Skeletal muscle cell (primary cell): ENCODE measurements at regions not wholly inside any gene's neighbourhood (a gene's known extent, or its start where the extent isn't known, plus 50 kb on each side); places are given as distances from the start of the nearest gene placed in this dataset.
A peak's percentile ranks its signal among the peaks of the same experiment; 100 is the strongest.

ENCODE experiments used
- DNase-seq: peaks from one replicate; pipeline ENCODE4 v3.0.0-alpha.2; 2010; ENCODE audit warnings: low read depth
- H3K4me3 ChIP-seq: 2 replicates; pipeline ENCODE4 v1.5.1; 2011; ENCODE audit warnings: low read depth, mild to moderate bottlenecking, control low read depth, low read length, moderate library complexity

- no peak for DNase-seq
- H3K4me3 ChIP-seq, result no peak overlapping the region
Measured at GRCh38 chr2:128578406-128579390, 260.0 kb upstream of the HS6ST1 start.

- no peak overlapping the region for H3K4me3 ChIP-seq
- no peak for DNase-seq
Measured at GRCh38 chr2:128579825-128580224, 261.2 kb upstream of the HS6ST1 start.

- DNase-seq, result no peak
- no peak overlapping the region for H3K4me3 ChIP-seq
Measured at GRCh38 chr2:128580988-128581848, 262.6 kb upstream of the HS6ST1 start.

- no peak for DNase-seq
- no peak overlapping the region for H3K4me3 ChIP-seq
Measured at GRCh38 chr2:128581849-128582244, 263.2 kb upstream of the HS6ST1 start.

- DNase-seq, result peak; percentile 83
Measured at GRCh38 chr2:128584296-128584890, 265.7 kb upstream of the HS6ST1 start.

GRCh38 chr2:128585706-128586105 lies 267.0 kb upstream of the HS6ST1 start:
- DNase-seq, result peak; percentile 65
- H3K4me3 ChIP-seq, result no peak overlapping the region

More at GRCh38 chr2:128584296-128584890, 265.7 kb upstream of the HS6ST1 start:
- no peak overlapping the region for H3K4me3 ChIP-seq

GRCh38 chr2:128589681-128590080 lies 271.0 kb upstream of the HS6ST1 start:
- H3K4me3 ChIP-seq, result no peak overlapping the region
- no peak for DNase-seq

GRCh38 chr2:128590309-128591021 lies 271.8 kb upstream of the HS6ST1 start:
- no peak for DNase-seq
- no peak overlapping the region for H3K4me3 ChIP-seq

GRCh38 chr2:128591022-128591860 lies 272.6 kb upstream of the HS6ST1 start:
- no peak overlapping the region for H3K4me3 ChIP-seq
- no peak for DNase-seq

- no peak for DNase-seq
- no peak overlapping the region for H3K4me3 ChIP-seq
Measured at GRCh38 chr2:128591861-128592822, 273.5 kb upstream of the HS6ST1 start.

GRCh38 chr2:128593518-128593878 lies 274.8 kb upstream of the HS6ST1 start:
- H3K4me3 ChIP-seq, result no peak overlapping the region
- no peak for DNase-seq

GRCh38 chr2:128593879-128594650 lies 275.4 kb upstream of the HS6ST1 start:
- no peak for DNase-seq

GRCh38 chr2:128594651-128594910 lies 275.9 kb upstream of the HS6ST1 start:
- H3K4me3 ChIP-seq, result no peak overlapping the region
- DNase-seq, result no peak

More at GRCh38 chr2:128593879-128594650, 275.4 kb upstream of the HS6ST1 start:
- no peak overlapping the region for H3K4me3 ChIP-seq

GRCh38 chr2:128594953-128595677 lies 276.4 kb upstream of the HS6ST1 start:
- no peak overlapping the region for H3K4me3 ChIP-seq
- no peak for DNase-seq

- no peak for DNase-seq
- H3K4me3 ChIP-seq, result no peak overlapping the region
Measured at GRCh38 chr2:128595763-128596395, 277.2 kb upstream of the HS6ST1 start.
